Colonic mucosa (tissue), 4 donors: ENCODE measurements at regions not wholly inside any gene's neighbourhood (a gene's known extent, or its start where the extent isn't known, plus 50 kb on each side); places are given as distances from the start of the nearest gene placed in this dataset.
"Not testable (repeated sequence)": the region's sequence is repeated elsewhere in the genome, so short reads cannot be mapped to it uniquely, and the experiment has no call there.

Experiments
- DNase-seq: peaks from one replicate; pipeline ENCODE4 v3.0.0-alpha.2; 2020
- H3K27ac ChIP-seq: fragments of 200-600 bp; one replicate; pipeline ENCODE4 v1.8.0; 2021
- H3K27me3 ChIP-seq: fragments of 200-600 bp; one replicate; pipeline ENCODE4 v1.8.0; 2021
- H3K36me3 ChIP-seq: fragments of 200-600 bp; one replicate; pipeline ENCODE4 v1.8.0; 2021
- H3K4me1 ChIP-seq: fragments of 200-600 bp; one replicate; pipeline ENCODE4 v1.8.0; 2021; ENCODE audit warnings: mild to moderate bottlenecking
- H3K4me3 ChIP-seq: fragments of 200-600 bp; one replicate; pipeline ENCODE4 v1.8.0; 2021
- H3K9ac ChIP-seq, 2 donors: one replicate each; pipeline ENCODE4 v1.7.0; 2013; ENCODE audit warnings: control low read depth in 2 of 2, low read depth in 2 of 2, low read length in 2 of 2
- H3K9me3 ChIP-seq: fragments of 200-600 bp; one replicate; pipeline ENCODE4 v1.8.0; 2021
- intact Hi-C: fragments of 100-400 bp; cut with DNase I; formaldehyde crosslinking; loops from one replicate; pipeline ENCODE4 v1.14.1; 2022
- donor health status: healthy.
- donor health status: DM: no; HTN: no; CAD: no.
- donor health status: DM: no; HTN: no; CAD: no.

DNA sequence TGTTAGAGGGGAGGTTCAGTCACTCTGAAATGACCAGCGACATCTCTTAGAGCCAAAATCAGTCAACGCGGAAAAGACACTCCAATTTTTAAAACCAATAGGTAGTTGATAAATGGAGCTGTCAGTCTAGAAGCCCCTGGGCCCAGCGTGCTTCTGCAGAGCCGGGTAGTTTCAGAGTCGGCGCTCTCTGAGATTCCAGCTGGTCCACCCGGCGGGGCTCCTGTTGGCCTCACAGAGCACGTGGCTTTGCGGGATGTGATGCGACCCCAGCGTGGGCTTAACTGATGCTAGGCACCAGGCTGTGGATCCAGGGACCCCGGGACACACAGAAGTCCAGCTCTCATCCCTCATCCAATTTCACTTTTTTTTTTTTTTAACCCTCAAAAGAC, 245.9 kb downstream of the BCL2L11 start:
- DNase-seq, H3K9ac ChIP-seq, intact Hi-C loops, H3K9me3 ChIP-seq, H3K27ac ChIP-seq, H3K27me3 ChIP-seq, H3K4me1 ChIP-seq, H3K36me3 ChIP-seq: not testable (repeated sequence)
- peak overlapping the region; percentile 19 for H3K4me3 ChIP-seq

DNA sequence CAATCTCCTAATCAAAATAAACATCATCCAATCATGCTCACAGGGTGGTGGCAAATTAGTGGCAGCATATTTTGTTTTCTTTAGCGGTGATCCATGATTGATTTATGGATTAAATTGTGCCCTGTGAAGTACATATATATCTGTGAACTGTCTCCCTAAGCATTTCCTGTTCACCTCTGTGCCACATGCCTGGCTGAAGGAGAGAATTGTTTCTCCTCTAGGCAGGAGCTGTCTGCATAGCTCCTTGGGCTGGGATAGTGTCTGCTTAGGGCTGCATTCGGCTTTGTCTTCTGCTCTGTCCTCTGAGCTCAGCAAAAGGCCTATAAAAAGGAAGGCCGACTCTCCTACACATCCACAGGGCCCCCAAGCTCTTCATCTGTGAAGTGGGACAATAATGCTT, 246.4 kb downstream of the BCL2L11 start:
- H3K9ac ChIP-seq, H3K27ac ChIP-seq, H3K4me1 ChIP-seq, DNase-seq, H3K4me3 ChIP-seq, intact Hi-C loops, H3K27me3 ChIP-seq, H3K9me3 ChIP-seq, H3K36me3 ChIP-seq: not testable (repeated sequence)

DNA sequence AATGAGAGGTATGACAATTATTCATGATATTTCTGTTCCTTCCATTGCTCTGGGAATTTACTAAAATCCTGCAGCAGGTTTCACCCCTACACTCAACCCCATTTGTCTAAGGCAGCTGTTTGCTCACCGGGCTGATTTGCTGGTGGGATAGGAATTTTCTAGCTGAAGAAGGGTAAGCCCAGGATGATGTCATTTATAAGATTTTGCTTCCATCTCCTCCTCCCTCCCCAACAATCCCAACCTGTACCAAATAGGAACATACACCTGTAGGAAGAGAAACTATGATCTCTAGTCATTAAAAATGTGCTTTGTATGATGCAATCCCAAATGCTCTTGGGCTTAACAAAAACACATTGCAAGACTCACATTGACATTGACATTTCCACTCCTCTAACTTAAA, 247.2 kb downstream of the BCL2L11 start:
- H3K4me3 ChIP-seq, H3K36me3 ChIP-seq, intact Hi-C loops, DNase-seq, H3K27ac ChIP-seq, H3K27me3 ChIP-seq, H3K9me3 ChIP-seq, H3K4me1 ChIP-seq, H3K9ac ChIP-seq: not testable (repeated sequence)

DNA sequence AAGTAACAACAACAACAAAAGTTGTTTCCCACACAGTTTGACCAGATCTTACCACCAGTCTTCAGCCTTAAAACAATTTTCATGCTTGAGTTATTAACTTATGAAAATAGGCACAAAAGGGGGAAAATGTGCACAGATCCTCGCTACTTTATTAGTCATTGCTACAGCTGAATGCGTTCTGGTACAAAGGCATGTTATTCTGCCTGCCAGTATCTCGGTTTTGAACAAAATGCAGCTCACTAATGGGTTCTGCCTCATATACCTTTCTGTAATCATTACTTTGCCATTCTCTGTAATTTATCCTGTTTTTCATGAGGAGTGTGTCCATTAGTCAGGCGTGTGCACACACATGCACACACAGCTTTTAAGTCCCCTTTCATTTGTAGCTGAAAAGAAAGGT, 247.6 kb downstream of the BCL2L11 start:
- H3K9ac ChIP-seq, H3K9me3 ChIP-seq, intact Hi-C loops, H3K36me3 ChIP-seq, H3K27me3 ChIP-seq, H3K4me1 ChIP-seq, H3K4me3 ChIP-seq, H3K27ac ChIP-seq, DNase-seq: not testable (repeated sequence)

DNA sequence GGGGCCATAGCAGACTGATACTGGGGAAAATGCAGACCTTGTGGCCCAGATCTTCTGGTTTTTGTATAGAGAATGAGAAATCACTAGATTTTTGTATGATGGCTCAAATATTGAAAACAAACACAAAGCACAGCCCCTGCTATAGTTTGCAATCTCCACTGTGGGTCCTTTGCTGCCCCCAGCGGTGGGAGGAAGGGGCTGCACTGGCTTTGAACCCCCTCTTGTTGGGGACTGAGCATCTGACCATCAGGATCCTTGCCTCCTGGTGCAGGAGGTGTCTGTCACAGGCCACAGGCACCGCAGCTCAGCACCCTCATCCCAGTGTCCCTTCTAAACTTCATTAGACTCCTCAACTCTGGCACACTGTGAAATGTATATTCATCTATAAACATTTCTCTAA, 252.3 kb downstream of the BCL2L11 start:
- H3K4me3 ChIP-seq, H3K27ac ChIP-seq, H3K4me1 ChIP-seq, H3K9ac ChIP-seq, intact Hi-C loops, H3K9me3 ChIP-seq, H3K36me3 ChIP-seq, H3K27me3 ChIP-seq, DNase-seq: not testable (repeated sequence)

- DNase-seq, H3K9me3 ChIP-seq, H3K27ac ChIP-seq, H3K27me3 ChIP-seq, H3K4me3 ChIP-seq, intact Hi-C loops, H3K9ac ChIP-seq, H3K36me3 ChIP-seq, H3K4me1 ChIP-seq: not testable (repeated sequence)
These were observed 253.3 kb downstream of the BCL2L11 start for GRCh38 chr2:111373989-111374388.

DNA sequence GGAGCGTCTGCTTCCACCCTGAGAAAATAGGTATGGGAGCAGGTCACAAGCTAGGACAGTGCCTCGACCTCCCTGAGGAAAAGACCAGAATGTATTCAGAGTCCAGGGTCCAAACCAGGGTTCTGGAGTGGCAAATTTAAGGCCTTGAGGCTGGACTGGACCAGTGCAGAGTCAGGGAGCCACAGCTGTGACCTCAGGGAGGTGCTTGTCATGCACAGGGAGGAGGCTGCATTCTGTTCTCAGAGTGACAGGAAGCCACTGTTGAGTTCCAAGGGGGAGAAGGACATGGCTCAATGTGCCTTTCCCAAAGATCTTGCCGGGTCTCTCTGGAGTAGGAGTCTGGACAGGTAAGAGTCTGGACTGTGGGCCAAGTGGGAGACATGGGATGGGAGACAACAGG, 254.0 kb downstream of the BCL2L11 start:
- H3K9ac ChIP-seq, H3K4me1 ChIP-seq, H3K36me3 ChIP-seq, intact Hi-C loops, H3K27ac ChIP-seq, H3K27me3 ChIP-seq, H3K4me3 ChIP-seq, H3K9me3 ChIP-seq, DNase-seq: not testable (repeated sequence)

DNA sequence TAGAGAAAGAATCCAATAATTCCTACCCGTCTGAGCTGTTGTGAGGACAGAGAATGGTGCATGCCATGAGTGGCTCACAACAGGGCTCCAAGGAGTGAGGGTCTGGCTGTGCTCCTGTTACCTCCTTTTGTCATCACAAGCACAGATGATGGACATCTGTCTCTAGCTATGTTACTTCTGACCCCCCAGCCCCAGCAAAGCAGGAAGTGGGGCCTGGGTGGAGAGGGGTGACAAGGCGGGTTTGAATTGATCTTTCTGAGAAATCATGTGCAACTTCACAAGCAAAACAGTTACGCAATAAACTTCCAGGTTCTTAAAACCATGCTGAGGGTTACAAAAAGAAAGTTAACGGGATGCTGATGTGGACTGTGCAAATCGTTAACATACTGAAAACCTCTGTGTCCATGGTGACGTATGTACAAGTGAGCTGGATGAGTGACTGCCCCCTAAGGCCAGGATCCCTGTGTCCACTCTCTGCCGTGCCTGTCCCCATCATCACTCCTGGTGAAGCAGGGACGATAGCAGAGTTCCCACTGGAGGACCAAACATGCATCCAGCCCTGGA, 254.7 kb downstream of the BCL2L11 start:
- H3K4me3 ChIP-seq, H3K9ac ChIP-seq, intact Hi-C loops, H3K27ac ChIP-seq, H3K27me3 ChIP-seq, H3K9me3 ChIP-seq, H3K4me1 ChIP-seq, DNase-seq, H3K36me3 ChIP-seq: not testable (repeated sequence)

GRCh38 chr2:111376272-111376970, 255.7 kb downstream of the BCL2L11 start:
- H3K4me1 ChIP-seq, DNase-seq, intact Hi-C loops, H3K36me3 ChIP-seq, H3K9me3 ChIP-seq, H3K4me3 ChIP-seq, H3K27me3 ChIP-seq, H3K9ac ChIP-seq, H3K27ac ChIP-seq: not testable (repeated sequence)

DNA sequence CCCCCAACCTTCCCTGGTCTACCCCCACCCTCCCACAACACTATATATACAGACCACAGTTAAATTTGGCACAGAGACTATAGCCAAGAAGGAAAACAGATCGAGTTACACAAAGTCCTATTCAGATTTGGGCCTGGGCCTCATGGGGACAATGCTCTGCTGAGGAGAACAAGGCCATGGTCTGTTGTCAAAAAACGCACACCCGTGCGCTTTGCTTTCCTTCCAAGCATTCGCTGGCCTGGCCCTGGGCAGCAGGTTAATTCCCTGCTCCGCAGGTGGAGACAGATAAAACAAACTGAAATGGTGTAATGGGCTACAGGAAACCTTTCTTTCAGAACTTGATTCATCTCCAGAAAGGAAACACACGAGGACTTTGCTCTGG, 256.2 kb downstream of the BCL2L11 start:
- H3K9me3 ChIP-seq, intact Hi-C loops, H3K4me3 ChIP-seq, H3K36me3 ChIP-seq, H3K9ac ChIP-seq, H3K27me3 ChIP-seq, H3K27ac ChIP-seq, H3K4me1 ChIP-seq: not testable (repeated sequence)
- peak; percentile 35 for DNase-seq

GRCh38 chr2:111377386-111377959, 256.8 kb downstream of the BCL2L11 start:
- H3K27ac ChIP-seq, H3K9me3 ChIP-seq, H3K4me3 ChIP-seq, intact Hi-C loops, H3K9ac ChIP-seq, DNase-seq, H3K4me1 ChIP-seq, H3K36me3 ChIP-seq, H3K27me3 ChIP-seq: not testable (repeated sequence)

DNA sequence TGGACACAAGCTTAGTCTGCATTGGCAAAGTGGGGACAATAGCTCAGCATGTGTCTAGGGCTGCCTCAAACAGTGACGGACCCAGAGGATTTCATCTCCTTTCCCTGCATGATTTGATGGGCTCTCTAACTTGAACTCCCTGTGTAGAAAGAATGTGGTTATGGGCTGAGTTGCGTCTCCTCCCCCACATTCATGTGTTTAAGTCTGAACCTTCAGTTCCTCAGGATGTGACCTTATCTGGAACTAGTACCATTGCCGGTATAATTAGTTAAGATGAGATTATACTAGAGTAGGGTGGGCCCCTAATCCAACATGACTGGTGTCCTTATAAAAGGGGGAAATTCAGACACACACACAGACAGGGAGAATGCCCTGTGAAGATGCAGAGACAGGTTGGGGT, 257.6 kb downstream of the BCL2L11 start:
- H3K4me3 ChIP-seq, H3K27ac ChIP-seq, DNase-seq, H3K27me3 ChIP-seq, H3K4me1 ChIP-seq, H3K36me3 ChIP-seq, intact Hi-C loops, H3K9me3 ChIP-seq, H3K9ac ChIP-seq: not testable (repeated sequence)

DNA sequence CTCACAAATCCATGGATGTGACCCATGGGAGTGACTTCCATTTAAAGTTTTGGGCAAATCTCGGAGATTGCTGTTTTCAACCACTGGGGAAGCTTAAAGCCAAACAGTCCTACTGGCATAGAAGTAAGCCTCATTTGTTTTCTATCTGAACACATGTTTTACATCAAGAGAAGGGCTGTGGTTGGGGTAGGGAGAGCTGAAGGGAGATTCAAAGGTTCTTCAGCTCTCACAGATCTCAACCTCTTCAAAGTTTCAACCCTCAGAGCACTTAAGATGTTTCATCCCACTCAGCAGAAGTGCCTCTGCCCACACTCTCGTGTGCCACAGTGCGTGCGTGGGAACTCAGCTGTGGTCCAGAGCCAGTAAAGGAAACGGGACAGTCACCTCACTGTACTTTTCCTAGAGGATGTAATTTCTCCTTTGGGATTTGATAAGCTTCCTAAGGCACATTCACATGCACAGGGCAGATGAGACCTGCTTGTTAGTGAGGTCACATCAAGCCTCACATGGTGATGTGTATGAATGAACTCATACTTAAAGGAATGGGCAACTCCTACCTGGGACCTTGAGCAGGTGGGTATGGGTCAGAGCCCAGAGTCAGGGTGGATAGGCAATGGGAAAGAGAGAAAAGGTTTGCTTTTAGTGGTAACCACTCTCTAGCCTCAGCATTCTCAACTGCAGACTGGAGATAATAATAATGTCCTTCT, 260.2 kb downstream of the BCL2L11 start:
- DNase-seq, H3K9ac ChIP-seq, H3K9me3 ChIP-seq, H3K36me3 ChIP-seq, H3K27ac ChIP-seq, intact Hi-C loops, H3K27me3 ChIP-seq, H3K4me1 ChIP-seq, H3K4me3 ChIP-seq: not testable (repeated sequence)
